Left hindlimb (tissue), 1 donor: ENCODE measurements at regions not wholly inside any gene's neighbourhood (a gene's known extent, or its start where the extent isn't known, plus 50 kb on each side); places are given as distances from the start of the nearest gene placed in this dataset.

Experiments used
- DNase-seq: peaks from one replicate; pipeline ENCODE4 v3.0.0-alpha.2; 2018

DNA sequence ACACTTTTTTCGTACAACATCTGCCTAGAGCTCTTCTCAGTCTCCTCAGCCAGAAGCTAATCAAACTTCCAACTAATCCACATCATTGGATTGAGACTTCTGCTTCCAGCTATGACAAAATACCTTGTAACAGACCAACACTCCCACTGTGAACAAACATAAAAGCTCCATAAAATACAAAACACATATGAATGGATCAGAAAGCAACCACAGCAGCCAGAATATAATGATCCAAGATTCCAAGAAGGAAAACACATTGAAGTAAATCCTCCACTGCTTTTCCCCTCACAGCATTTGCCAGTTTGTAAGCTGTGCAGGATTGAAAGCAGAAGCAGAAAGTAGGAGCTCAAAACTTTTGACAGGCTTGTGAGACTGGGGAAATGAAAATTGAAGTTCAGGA, 863.2 kb downstream of the TUSC7 start:
- no peak for DNase-seq

DNA sequence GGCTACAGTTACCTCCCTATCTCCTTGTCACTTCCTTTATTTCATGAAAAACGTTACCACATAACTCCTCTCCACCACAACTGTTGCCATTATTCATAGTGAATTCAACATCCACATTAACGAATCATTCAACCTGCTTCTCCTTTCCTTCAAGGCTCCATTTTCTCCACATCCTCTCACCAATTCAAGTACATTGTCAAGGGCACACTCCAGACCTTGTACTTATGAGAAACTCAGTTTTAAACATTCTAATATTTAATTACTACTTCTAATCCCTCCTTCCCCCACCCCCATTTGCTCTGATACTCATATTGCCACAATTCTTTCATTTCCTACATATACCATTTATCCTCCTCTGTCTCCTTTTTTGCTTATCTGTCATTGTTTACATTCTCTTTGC, 871.2 kb downstream of the TUSC7 start:
- no peak for DNase-seq

DNA sequence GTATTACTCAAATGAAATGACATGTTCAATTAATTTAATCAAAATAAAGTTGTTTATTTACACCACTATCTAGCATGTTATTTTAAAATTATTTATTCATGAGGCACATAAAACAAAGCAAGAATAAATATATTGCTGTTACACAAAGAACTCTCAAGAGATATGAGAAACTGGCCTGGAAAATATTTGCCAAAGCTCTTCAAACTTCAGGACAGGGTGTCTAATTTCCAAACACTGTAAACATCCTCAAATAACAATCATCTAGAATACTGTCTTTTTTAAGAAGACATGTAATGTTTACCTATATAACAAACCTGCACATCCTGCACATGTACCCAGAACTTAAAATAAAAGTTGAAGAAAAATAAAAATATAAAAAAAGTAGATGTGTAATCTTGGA, 876.6 kb downstream of the TUSC7 start:
- no peak for DNase-seq

DNA sequence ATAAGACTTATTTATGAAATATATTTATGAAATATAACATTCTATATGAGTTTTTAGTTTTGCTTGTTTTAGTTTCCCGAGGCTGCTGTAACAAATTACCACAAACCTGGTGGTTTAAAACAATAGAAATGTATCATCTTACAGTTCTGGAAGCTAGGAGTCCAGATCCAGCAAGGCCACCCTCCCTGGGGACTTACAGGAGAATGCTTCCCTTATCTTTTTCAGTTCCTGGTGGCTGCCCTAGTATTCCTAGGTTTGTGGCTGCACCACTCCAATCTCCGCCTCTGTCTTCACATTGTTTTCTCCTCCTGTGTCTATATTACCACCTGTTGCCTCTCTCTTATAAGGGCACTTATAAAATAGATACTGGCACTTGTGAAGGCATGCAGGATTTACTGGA, 877.8 kb downstream of the TUSC7 start:
- no peak for DNase-seq

DNA sequence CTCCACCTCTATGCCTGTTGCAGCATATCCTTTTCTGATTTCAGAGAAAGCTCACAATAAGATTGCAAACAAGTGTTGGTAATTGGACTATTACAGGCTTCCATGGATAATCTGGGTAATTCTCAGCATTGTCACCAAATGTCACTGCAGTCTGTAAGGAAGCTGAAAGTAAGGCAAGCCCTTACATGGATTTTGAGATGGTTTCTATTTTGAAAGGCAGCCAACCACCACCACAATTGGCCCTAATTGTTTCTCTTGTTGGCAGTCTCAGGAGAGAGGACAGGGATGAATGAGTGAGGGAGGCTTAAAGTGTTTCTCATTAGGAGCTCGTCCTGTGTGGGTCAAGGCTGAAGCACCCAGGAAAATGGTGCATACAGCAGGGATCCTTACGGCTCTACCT, 879.9 kb downstream of the TUSC7 start:
- peak; percentile 18 for DNase-seq

DNA sequence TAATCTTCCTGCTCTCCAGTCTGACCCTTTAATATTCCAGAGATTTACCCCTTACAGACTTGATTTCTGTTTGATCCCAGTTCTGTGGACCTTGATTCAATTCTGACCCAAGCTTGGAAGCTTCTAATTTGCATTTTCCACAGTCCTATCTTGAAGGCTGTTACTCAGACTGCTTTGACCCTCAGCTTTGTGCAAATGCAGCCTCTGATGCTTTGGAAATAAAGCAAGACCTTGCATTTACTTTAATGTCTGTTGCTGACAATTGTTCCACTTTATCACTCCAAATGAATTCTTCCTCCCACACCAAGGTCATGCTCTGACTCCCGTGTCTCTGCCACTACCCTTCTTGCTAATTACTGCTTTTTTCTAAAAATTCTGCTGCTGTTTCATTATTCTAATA, 886.0 kb downstream of the TUSC7 start:
- DNase-seq, result no peak

DNA sequence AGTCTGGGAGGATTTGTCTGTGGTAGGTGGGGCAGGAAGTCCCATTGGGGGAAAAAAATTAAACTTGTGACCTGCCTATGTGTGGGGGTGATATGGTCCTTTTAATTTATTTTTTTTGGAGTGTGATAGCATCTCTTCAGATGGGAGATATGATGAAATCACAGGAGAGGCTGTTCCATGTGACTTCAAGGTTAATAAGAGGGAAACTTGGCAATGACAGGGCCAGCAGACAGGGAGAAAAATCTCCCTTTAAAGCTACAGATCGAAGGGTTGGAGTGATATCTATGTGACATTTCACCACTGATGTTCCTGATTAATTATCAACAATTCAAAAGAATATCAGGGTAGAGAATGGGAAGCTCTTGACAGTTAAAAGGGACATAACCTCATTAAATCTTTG, 886.9 kb downstream of the TUSC7 start:
- no peak for DNase-seq

DNA sequence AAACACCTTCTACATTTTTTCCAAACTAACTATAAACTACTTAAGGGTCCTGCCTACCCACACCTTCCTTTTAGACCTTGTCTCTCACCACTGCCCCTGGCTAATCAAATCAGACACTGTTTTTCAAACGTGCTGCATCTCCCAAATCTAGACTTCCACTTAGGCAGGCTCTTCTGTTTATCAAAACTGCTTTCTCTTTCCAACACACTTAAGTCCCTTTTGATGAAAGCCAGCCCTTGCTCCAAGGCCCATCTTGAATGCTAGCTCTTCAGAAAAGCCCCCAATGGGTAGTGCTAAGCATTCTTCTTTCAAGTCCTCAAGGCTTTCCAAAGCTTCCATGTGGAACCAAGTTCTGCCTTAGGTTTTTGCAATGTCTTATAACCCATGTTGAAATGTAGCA, 888.3 kb downstream of the TUSC7 start:
- no peak for DNase-seq

DNA sequence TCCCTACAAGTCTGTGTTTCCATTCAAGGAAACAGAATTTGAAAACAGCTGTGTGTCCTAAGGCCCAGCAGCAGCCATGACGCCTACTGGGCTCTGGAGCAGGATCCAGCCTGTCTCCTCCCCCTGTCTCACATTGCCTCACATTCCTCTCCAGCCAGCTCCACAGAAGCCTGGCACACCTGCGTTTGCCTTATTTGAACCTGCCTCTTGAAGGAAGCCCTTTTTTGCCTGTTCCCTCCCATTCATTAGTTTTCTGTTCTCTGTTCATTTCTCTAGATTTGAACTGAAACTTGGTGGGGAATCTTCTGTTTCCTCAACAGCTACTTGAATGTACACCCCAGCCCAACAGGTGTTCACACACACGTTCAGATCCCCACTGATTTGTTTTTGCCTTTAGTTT, 890.5 kb downstream of the TUSC7 start:
- DNase-seq, result no peak

DNA sequence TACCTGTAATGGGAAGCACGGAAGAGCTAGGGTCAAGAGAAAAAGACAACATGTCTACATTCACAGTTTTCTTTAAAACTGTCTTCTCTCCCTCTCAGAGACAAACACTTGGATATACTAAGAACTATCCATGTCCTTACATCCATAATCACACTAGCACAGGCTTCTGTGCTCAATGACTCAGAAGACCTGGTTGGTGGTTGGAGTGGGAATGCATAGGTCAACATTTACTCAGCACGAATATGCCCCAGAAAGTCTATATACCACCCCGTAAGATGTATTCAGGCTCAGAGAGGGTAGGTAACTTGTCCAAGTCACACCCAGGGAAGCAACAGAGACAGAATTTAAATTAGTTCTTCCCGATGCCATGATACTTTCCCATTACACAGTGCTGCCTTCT, 891.1 kb downstream of the TUSC7 start:
- DNase-seq, result no peak

DNA sequence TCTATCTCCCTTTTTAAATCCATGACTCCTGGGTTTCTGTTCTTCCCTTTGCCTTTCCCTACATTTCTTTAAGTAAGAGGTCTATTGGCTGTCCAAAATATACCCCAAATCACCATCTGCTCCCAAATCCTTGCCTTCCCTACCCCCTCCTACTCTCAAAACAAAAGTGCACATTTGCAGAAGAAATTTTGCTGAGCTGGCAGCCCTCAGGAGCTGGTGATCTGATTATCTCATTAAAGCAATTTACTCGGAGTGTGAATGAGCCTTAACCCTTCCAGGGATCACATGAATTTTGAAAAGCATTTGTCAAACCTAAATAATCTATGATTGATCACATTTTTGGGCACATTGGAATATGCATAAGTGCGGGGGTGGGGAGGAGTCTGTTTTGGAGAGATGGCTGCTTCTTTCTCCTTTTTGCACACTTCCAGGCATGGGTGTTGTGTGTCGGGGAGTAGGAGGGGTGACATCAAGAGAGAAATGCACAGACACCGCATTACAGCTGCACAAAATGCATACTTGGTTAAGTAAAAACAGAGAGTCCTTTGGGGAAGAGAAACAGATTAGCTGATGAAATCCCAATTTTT, 892.6 kb downstream of the TUSC7 start:
- DNase-seq, result no peak

DNA sequence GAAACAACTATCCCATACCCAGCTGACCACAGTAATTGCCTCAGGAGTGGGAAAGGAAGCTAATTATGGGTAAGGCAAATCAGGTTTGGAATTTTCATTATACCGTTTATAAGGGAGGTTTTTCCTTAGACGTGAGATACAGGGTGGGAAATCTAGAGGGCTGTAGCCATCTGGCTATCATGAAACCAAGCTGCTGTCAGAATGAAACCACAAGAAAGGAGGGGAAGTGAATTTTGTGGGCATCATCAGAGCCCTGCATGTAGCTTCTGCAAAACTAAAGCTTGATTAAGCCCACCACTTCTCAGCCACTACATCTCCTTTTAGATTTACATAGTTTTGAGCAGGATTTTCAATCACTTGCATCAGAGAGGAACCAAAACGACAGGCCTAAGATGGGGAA, 893.5 kb downstream of the TUSC7 start:
- no peak for DNase-seq

DNA sequence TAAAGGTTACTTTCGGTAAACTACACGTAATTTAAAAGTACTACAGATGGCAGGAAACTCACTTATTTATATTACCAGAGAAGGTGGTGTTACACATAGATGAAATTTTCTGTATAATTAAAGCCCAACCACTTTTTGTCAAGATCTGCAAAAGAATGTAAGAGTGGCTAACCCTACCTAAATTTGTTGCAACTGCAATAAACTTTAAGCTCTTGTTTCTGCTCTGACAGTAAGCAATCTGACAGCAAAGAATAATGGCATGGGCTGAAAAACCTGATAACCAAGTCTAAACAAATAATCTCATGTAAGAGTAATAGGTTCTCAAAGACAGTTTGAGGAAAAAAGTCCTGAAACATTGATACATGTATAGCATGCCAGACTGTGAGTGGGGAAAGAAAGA, 897.3 kb downstream of the TUSC7 start:
- no peak for DNase-seq

DNA sequence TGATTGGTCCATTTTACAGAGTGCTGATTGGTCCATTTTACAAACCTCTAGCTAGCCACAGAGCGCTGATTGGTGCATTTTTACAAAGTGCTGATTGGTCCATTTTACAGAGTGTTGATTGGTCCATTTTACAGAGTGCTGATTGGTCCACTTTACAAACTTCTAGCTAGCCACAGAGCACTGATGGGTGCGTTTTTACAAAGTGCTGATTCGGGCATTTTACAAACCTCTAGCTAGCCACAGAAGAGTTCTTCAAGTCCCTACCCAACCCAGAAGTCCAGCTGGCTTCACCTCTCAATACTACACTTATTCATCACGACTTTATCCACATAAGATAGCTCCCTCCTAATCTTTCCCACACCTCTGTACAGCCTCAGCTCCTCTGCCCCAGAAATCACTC, 899.8 kb downstream of the TUSC7 start:
- no peak for DNase-seq

DNA sequence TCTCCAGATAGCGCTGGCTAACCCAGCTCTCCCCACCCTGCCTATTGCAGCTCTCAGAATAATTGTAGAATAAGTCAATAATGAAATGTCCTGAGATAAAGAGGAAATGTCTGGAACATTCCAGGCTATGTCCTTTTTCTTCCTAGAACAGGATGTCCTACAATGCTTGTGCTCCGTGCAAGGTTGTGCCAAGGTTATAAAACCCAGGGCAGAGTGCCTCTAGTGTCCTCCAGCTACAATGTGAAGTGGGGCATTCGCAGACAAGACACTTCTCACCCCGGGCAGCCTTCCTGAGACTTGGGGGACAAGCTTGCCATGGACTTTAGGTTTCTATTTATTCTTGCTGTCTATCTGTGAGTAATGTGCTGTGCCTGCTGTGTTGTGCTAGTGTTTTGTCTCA, 900.6 kb downstream of the TUSC7 start:
- no peak for DNase-seq

DNA sequence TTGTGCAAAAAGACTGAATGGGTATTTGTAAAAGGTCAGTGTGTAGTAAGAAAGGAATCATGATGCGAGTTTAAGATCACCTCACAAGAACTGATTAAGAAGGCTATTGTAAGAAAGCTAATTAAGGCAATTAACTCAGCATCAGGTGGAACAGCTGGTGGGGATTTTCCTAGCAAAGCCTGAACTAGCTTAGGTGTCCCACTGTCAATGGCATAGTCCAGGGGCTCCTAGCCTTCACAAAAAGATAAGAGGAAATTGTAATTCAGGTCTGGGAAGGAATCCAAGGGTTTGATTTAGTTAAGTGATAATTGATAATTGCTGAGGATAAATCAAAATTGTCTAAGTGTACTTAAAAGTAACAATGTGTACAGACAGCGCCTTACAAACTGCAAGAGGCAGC, 901.6 kb downstream of the TUSC7 start:
- DNase-seq, result no peak

DNA sequence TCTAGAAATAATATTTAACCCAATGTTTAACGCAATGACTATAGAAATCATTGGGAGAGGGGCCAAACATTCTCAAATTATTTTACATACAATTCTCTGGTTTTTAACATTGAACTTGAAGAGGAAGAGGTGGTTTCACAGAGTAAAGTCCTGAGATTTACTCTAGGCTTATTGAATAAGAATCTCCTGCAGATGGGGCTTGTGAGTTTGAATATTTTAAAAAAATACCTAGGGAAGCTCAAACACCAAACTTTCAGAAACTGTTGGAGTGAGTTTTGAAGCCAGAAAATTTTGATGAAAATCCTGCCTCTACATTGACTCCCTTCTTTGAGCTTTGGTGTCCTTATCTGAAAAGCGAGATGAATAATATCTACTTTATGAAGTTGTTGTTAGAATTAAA, 906.6 kb downstream of the TUSC7 start:
- DNase-seq, result no peak

DNA sequence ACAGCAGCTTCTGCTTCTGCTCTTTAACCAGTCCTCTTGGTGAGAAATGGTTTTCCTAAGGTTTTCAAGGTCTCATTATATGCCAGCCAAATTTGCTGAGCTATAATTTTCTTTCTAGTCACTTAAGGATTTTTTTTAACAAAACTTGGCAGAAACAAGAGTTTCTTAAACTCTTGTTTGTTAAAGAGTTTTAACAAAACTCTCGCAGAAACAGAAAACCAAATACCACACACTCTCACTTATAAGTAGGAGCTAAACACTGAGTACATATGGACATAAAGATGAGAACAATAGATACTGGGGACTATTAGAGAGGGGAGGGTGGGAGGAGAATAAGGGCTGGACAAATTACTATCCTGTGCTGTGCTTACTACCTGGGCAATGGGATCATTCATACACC, 908.3 kb downstream of the TUSC7 start:
- DNase-seq, result no peak

DNA sequence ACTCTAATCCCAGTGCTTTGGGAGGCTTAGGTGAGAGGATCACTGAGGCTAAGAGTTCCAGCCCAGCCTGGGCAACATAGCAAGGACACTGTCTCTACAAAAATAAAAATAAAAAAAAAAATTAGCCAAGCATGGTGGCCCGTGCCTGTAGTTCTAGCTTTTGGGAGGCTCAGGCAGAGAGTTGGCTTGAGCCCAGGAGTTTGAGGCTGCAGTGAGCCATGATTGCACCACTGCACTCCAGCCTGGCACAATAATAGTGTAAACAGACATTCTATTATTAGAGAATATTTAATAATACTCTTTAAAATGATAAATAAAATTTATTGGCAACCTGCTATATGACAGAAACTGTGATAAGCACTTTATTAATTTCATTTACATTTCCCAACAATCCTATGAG, 908.9 kb downstream of the TUSC7 start:
- no peak for DNase-seq

DNA sequence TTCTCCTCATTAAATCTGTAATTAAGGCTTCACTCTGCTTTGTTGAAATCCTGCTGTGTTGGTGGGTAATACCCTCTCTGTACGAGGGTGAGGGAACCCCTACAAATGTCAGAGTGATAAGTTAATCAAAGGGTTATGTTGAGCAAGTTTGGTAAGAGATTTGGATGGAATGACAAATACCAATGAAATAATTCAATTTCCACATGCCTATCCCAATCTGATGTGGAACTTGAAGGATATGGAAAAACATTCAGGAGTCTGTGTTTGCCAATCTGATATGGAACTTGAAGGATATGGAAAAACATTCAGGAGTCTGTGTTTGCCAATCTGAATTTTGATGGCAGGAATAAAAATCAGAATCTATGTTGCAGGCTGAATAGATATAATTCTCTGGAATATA, 910.2 kb downstream of the TUSC7 start:
- DNase-seq, result no peak

DNA sequence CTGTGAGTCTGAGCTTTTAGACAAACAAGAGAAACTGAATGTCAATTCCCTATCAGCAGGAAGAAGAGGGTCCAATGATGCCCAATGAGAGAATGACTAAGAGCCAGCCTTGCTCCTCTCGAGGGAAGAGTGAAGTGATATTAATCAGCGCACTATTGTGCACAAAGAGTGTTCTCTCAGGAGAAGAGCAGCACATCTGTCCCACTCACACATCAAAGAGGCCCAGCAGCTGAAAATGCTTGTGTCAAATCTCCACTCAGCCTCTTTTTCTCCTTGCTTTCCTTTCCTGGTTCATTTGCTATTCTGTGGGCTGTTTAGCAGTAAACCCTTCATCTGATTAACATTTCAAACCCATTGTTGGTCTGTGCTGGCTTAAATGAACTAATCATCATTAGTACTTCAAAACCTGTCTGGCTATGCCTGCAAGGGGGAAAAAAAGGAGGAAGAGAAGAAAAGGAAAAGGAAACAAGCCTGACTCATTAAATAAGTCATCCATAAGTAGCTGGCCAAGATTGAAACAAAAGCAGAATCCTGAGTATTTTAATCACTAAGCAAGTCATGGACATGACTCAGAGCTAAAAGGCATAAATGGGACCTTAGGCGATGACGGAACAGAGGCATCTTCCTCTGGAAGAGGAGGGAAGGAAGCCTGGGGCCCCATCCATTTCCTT, 912.7 kb downstream of the TUSC7 start:
- no peak for DNase-seq

DNA sequence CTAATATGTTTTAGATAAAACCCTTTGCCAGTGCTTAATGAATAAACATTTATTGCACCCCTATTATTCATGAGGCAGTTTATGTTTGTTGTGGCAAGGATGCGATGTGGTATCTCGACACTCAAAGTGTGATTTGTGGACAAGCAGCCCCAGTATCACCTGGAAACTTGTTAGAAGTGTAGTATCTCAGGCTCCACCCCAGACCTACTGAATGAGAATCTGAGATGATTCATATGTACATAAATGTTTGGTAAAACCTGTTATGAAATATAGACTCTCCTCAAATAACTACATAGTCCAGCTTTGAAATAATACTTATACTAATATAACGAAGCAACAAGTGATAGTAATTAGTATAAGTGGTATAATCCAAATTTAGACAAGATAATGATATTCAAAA, 914.8 kb downstream of the TUSC7 start:
- DNase-seq, result no peak

DNA sequence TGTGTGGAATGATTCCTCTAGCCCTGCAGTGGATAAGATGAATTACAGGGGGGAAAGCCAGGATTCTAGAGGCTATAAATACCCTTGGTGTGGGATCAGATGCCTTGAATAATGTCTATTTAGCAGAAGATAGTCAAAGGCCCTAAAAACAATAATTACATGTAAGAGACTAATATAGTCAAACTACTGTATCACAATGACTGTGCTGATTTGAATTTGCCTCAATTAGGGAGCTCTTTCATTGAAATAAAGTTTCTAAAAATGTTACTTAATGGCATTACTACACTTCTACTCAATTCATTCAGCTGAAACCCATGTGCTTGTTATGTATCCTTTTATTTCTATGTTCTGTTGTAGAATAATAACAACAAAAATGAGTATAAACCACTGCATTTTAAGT, 915.6 kb downstream of the TUSC7 start:
- DNase-seq, result no peak

DNA sequence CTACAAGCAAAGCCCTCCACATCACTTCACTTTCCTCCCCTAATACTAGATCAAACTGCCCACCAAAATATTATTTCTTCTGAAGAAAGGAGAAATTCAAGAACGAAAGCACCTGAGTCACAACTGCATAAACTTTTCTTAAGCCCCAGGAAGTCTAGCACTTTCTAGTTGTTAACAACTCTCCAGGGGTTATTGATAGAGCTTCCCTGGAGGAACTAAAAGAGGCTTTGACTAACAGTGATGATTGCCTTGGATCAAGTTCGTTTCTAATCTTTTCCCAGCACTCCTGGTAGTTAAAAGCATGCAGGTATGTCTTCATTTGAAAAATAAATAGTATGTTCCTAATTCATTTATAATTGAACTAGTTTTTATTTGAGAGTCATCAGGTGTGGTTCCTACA, 917.0 kb downstream of the TUSC7 start:
- no peak for DNase-seq

DNA sequence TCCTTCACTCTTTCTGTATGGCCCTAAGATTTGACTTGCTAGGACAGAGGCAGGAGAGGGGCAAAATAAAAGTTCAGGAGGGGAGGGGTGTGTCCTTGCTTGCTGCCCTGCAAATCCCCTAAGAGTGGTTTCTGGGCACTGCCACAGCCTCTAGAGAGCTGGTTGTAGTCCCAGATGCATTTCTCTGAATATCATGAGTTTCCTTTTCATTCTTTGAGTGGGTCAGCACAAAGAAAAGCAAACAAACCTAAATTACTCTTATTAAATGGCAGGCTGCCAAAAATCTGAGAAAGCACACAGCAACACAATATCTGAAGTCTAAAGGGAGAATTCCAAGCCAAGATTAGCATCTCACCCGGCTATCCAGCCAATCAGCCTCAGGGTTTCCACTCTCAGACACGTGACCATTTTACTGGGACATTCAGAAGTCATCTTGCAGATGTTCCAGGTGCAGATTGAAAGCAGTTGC, 919.3 kb downstream of the TUSC7 start:
- peak; percentile 77 for DNase-seq
